D341Med (cell line): ENCODE measurements at regions not wholly inside any gene's neighbourhood (a gene's known extent, or its start where the extent isn't known, plus 50 kb on each side); places are given as distances from the start of the nearest gene placed in this dataset.
A peak's percentile ranks its signal among the peaks of the same experiment; 100 is the strongest.
"Not testable (repeated sequence)": the region's sequence is repeated elsewhere in the genome, so short reads cannot be mapped to it uniquely, and the experiment has no call there.

Experiments
- DNase-seq: peaks from one replicate; pipeline ENCODE4 v3.0.0; 2012; ENCODE audit warnings: low spot score

DNA sequence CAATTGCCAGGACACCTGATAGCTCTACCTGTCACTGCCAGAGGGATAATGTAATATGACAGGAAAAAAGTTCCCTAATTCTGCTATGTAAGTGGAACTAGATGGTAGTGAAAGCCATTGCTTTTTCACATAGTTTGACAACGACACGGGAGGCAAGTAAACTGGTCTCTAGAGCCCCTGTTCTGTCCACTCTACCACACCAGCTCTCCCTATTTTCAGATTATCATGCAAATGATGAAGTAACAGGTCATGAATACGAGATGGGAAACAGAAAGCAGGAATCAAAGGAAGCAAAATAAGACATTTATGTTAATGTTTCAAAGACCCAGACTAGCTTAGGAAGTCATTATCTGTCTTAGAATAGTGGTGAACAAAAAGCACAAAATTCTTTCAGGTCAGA, 56.2 kb downstream of the TAF11L14 start:
- DNase-seq, result no peak

DNA sequence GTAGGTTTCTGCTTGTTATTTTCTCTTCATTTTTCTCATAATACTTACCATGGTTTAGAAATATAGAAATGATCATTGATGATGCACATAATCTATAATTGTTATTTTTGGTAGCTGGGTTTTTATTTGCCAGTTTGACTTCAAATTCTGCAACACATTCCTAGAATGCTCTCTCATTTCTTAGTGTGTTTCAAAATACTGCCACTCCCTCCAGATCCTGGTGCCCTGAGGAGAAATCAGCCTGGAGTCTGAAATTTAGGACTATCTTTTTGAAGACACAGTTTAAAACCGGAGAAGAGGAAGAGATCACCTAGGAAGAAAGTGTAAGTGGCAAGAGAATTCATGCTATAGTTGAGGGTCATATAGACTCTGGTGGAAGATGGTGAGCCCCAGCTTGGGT, 57.5 kb downstream of the TAF11L14 start:
- DNase-seq, result no peak

DNA sequence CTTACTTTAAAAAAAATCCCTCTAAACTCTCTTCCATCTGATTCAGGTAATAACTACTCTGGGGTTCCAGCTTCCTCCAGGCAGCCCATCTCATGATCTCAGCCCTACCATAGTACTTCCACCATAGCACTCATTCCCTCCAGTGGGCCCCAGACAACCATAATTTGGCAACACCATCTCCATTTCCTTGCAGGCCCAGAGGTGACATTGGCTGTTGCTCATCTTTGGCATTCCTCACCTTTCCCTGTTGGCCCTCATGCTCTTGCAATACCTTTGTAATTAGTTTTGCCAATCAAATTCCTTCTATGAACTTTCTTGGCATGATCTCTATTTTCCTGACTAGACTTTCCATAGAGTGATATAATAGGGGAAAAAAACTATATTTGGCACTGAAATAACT, 60.1 kb downstream of the TAF11L14 start:
- DNase-seq, result no peak

GRCh38 chr5:17694914-17695313, 60.7 kb downstream of the TAF11L14 start:
- DNase-seq, result no peak

- DNase-seq, result no peak
Observed at GRCh38 chr5:17696627-17697026, 62.4 kb downstream of the TAF11L14 start.

GRCh38 chr5:17697671-17698070, 63.4 kb downstream of the TAF11L14 start:
- DNase-seq, result no peak

- DNase-seq, result no peak
Observed at GRCh38 chr5:17709011-17709710, 74.9 kb downstream of the TAF11L14 start.

DNA sequence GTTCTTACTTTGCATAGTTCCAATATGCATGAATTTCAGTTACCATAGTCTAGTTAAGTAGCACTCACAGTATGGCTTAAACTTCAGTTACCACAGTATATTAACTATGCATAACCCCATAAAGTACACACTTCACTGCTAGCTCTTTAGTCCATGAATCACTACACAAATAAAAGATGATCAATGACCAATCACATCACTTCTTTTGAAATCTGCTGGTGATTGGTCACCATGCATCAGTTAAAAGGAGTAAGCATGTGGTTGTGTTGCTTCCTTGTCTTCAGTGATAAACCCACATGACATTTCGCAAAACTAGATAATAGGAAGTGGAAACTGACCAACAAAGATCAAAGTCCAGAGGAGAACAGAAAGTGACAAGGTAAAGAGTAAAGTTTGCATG, 79.0 kb downstream of the TAF11L14 start:
- DNase-seq, result no peak

- no peak for DNase-seq
Observed at GRCh38 chr5:17714186-17714585, 79.9 kb downstream of the TAF11L14 start.

DNA sequence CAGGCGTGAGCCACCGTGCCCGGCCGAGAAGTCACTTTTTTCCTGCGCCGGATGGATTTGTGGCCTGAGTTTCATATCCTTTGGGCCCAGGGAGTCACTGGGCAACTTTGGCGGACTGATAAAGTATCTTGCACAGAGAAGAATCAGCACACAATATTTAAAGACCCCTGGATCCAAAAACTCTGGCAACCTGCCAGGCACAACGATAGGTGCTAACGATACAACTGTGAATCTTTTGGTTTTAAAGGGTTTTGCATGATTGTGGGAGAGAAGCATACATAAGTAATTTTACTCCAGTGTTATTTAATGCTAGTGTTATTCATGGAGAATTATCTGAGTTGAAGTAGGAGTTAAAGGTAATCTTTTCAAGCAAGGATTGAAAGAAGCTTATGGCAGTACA, 85.3 kb downstream of the TAF11L14 start:
- no peak for DNase-seq

DNA sequence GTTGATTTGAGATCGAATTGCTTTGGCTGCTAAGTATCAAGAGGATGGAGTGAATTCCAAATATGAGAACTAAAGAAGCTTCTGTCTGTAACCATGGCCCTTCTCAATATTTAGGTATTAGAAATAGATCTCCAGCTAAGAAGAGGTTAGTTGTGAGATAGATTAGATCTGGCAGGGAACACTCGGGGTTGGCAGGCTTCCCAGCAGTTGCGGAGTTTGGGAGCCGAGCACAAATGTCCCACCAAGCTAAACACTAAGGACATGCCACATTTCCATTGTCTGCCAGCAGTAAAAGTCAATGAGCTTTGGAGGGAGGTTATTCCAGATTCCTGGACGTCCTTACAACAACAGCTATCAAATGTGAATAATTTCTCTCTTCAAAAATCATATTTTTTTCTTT, 85.8 kb downstream of the TAF11L14 start:
- peak; percentile 34 for DNase-seq

GRCh38 chr5:17723876-17724275, 89.6 kb downstream of the TAF11L14 start:
- peak; percentile 72 for DNase-seq

GRCh38 chr5:17727098-17727497, 92.8 kb downstream of the TAF11L14 start:
- DNase-seq, result no peak

GRCh38 chr5:17730421-17730820, 96.2 kb downstream of the TAF11L14 start:
- DNase-seq, result no peak

DNA sequence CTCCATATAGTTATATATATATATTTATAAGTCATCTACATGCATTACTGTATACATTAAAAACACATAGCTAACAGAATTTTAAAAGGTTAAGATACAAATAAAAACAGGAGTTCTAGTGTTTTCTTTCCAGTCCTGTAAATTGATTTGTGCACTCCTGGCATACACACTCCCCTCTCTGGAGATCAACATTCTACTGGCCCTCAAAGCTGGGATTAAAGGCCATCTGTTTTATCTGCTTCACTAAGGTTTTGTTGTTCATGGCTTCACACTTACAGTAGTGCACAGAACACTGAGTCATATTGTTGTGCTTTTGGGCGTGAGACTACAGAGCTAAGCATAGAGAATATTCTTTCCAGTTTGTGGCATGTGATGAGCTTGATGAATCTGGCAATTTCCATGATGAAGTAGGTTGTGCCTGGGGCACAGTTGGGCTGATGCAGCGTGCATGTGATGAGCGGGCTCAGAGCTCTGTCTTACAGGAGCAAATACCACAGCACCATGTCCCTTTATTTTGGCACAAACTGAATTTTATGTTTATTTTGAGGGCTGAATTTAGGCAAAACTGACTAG, 98.2 kb downstream of the TAF11L14 start:
- DNase-seq, result peak; percentile 50

DNA sequence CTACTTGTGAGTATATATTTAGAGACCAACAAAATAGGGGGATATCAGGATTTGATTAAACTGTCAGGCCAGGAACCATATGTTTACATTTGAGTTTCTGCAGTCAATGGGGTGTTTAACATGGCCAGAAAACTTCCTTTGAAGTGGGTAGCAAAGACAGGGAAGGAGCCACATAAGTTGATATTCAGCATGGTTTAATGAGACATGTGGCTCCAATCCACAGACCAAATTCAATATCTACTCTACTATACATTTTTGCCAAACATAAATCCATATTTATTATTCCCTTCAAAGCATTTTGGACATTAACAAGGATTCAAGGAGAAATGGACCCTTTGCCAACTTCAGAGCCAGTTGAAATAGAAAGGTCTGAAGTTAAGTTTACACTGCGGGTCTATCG, 99.8 kb downstream of the TAF11L14 start:
- no peak for DNase-seq

- DNase-seq, result no peak
Observed at GRCh38 chr5:17735761-17736160, 101.5 kb downstream of the TAF11L14 start.

DNA sequence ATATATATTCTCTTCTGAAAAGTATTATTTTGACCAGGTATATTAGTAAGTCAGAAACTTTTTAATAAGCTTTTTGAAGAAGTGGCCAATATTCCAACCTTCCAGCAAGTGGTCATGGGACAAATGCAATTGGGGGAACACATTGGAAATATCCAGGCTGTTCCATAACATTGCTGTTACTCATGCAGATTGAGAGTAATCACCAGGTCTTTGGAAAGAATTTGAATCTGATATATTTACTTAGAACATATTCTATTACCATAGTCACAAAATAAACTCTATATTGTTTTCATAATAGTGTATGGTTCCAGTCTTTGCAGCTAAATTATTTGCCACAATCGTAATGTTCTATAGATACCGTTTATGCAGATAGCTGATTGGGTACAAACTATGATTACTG, 102.8 kb downstream of the TAF11L14 start:
- DNase-seq, result no peak

DNA sequence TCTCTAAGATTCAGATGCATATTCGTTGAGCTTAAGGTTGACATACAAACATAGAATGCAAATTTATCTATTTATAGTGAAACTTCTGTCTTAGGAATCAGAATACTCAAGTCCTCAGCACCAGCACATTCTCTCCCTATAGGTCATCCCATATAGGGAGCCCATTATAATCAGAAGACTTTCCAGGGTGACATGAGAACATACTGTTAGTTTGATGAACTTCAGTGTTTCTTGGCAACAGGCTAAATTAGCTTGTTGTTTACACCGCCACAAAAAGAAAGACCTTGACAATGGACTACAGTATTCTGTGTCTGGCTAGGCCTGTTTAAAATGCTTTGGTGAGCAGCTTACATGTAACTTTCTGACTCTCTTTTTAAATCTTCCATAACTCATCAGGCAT, 104.2 kb downstream of the TAF11L14 start:
- DNase-seq, result no peak

DNA sequence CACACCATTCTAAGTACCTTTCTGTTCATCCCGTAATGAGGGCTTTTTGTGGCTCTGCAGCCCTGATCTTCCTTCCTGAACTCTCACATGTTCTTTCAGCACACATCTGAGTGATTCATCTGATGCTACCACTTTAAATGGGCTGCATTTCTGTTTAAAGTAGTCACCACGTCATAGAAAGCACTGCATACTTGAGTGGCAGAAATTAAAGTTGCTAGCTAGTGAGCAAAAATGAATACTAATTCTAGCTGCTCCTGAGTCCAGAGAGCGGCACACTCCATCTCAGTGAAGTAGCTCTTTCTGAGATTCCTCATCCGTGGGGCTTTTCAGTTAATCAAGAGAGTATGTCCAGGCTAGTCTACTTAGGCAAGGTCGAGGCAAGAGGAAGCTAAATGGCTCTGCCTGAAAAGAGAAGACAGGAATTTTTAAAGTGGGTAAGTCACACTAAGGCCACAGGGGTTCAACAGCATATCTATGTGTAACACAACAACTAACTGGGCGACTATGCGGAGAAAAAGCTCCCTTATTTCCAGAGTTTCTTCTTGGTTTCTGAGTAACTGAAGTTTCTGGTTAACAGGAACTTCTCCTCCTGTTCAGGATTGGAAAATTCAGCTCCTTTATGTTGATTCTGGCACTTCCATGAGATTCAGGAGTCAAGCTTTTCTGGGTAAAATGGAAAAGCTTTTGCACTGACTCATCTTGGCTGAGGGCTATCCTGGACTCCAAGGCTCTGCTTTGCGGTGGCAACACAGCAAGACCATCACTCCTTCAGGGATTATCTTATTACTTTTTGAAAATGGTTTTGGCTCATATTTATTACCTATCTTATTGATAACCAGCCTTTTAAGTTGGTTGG, 109.5 kb downstream of the TAF11L14 start:
- no peak for DNase-seq

DNA sequence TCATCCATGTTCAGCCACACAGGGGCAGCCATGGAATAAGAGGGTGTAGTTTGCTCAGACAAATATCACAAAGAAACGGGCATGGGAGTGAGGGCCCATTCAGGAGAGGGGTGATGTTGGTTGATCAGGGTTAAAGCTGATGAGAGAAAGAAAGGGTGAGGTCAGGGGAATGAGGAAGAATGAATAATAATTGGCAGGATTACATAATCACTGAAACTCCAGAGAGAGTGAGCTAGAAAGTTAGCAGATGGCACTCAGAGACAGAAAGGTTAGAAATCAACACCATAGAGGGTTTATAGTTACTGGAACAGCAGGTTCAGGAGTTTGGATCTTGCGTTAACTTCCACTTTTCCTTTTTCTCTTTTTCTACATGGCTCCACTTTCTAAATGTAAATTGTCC, 113.9 kb downstream of the TAF11L14 start:
- no peak for DNase-seq

DNA sequence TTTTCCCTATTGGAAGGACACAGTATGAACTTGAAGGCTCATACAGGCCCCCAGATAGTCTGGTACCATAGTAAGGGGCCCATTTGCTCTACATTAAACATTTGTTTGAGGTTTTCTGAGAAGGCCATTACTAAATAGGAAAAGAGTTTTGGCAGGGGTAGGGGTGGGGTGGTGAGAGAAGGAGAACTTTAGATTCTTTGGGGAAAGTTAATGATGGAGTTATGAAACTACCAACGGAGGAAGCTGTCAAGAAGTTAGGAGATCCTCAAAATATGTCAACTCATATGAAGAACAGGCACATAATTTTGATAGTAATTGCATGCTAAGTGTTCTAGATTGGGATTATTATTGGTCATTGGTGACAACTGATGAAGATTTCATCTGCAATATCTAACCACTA, 114.7 kb downstream of the TAF11L14 start:
- no peak for DNase-seq

DNA sequence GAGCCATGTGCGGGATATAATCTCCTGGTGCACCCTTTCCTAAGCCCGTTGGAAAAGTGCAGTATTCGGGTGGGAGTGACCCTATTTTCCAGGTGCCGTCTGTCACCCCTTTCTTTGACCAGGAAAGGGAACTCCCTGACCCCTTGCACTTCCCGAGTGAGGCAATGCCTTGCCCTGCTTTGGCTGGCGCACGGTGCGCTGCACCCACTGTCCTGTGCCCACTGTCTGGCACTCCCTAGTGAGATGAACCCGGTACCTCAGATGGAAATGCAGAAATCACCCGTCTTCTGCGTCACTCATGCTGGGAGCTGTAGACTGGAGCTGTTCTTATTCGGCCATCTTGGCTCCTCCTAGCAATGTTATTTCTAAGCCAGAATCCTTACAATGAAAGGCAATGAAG, 121.1 kb downstream of the TAF11L14 start:
- DNase-seq, result not testable (repeated sequence)
